K562 (cell line): ENCODE measurements at regions not wholly inside any gene's neighbourhood (a gene's known extent, or its start where the extent isn't known, plus 50 kb on each side); places are given as distances from the start of the nearest gene placed in this dataset.

Experiments
- ATAC-seq: fragments of 200-7000 bp; cut with Tn5 transposase; 3 replicates; pipeline ENCODE4 v1.9.1; 2020; ENCODE audit warnings: moderate library complexity
- BruUV-seq: library from RNA; stranded (reverse); fragments of 400-500 nt; replicated peaks from 2 replicates; lab custom pipeline; 2021; lab: Mats Ljungman, UMichigan
- CTCF ChIA-PET: fragments of 300-600 bp; formaldehyde crosslinking; extraction: SDS; loops from one replicate; lab custom pipeline; 2021; ENCODE audit warnings: low intra/inter-chr PET ratio; lab: Yijun Ruan, JAX
- POLR2A ChIA-PET: fragments of 300-600, 350-650 bp; sonication (Branson Sonifier 250); formaldehyde crosslinking; extraction: SDS; loops from one replicate; lab custom pipeline; 2021; ENCODE audit warnings: antibody characterized with exemption, inconsistent platforms; lab: Yijun Ruan, JAX
- DNase-seq, 4 experiments: peaks; one replicate each; pipeline versions ENCODE4 v3.0.0 to v3.0.0-alpha.2; 2011 to 2018; ENCODE audit warnings: low spot score in 3 of 4, mixed read lengths in 3 of 4; ENCODE audit errors: extremely low read depth in 1 of 4
- FAIRE-seq: peaks from 2 replicates; lab custom pipeline; 2011; peaks lifted over from hg19 to GRCh38; lab: Jason Lieb, UNC
- H2AFZ ChIP-seq: 2 replicates; pipeline ENCODE4 v1.6.0; 2011; ENCODE audit warnings: low read depth, low read length, control low read depth, inconsistent platforms
- H3K27ac ChIP-seq: fragments of 200-600 bp; 3 replicates; pipeline ENCODE4 v1.8.0; 2011; ENCODE audit warnings: low read depth, mild to moderate bottlenecking, control low read depth, inconsistent platforms, low read length, moderate library complexity, mixed read lengths; ENCODE audit errors: extremely low read depth
- H3K27me3 ChIP-seq, 2 experiments: fragments of 300-600 bp in 1 of 2; 2 replicates in 1 of 2; 3 replicates in 1 of 2; pipeline versions ENCODE4 v1.6.0 to v1.8.0; 2011; ENCODE audit warnings: inconsistent platforms in 2 of 2, low read length in 2 of 2, mild to moderate bottlenecking in 1 of 2, mixed read lengths in 1 of 2, moderate library complexity in 1 of 2; ENCODE audit not compliant: control insufficient read depth in 2 of 2, insufficient read depth in 2 of 2
- H3K36me3 ChIP-seq: fragments of 300-600 bp; 3 replicates; pipeline ENCODE4 v1.8.0; 2011; ENCODE audit warnings: mild to moderate bottlenecking, low read length, inconsistent platforms; ENCODE audit not compliant: control insufficient read depth, insufficient read depth
- H3K4me1 ChIP-seq, 2 experiments: fragments of 200-600 bp in 1 of 2; replicated peaks in 1 of 2; 2 replicates in 1 of 2; 3 replicates in 1 of 2; pipeline versions ENCODE4 v1.5.1 to v1.8.0; 2011; ENCODE audit warnings: inconsistent platforms in 2 of 2, low read length in 2 of 2, mild to moderate bottlenecking in 1 of 2, mixed read lengths in 1 of 2, moderate library complexity in 1 of 2; ENCODE audit not compliant: control insufficient read depth in 2 of 2, insufficient read depth in 2 of 2
- H3K4me2 ChIP-seq: 2 replicates; pipeline ENCODE4 v1.6.1; 2011; ENCODE audit warnings: low read length, control low read depth, inconsistent platforms, mixed read lengths; ENCODE audit not compliant: insufficient read depth
- H3K4me3 ChIP-seq: fragments of 200-600 bp; sonication (generic), shearing (Covaris generic); 2 replicates; pipeline ENCODE4 v1.5.1; 2016; ENCODE audit warnings: control low read depth, inconsistent platforms
- H3K79me2 ChIP-seq: fragments of 200-600 bp; 3 replicates; pipeline ENCODE4 v1.8.0; 2011; ENCODE audit warnings: low read length, inconsistent platforms; ENCODE audit not compliant: control insufficient read depth, insufficient read depth
- H3K9ac ChIP-seq, 2 experiments: 2 replicates each; pipeline versions ENCODE4 v1.6.0 to v1.6.1; 2011; ENCODE audit warnings: low read depth in 2 of 2, low read length in 2 of 2, control low read depth in 1 of 2, inconsistent platforms in 1 of 2, mild to moderate bottlenecking in 1 of 2, mixed read lengths in 1 of 2; ENCODE audit not compliant: insufficient read depth in 1 of 2
- H3K9me1 ChIP-seq: one replicate; pipeline ENCODE4 v1.6.0; 2011; ENCODE audit warnings: inconsistent platforms, mild to moderate bottlenecking, low read length, moderate library complexity; ENCODE audit not compliant: control insufficient read depth, insufficient read depth
- H3K9me3 ChIP-seq: replicated peaks from 2 replicates; pipeline ENCODE4 v1.5.1; 2011; ENCODE audit warnings: low read depth, low read length, inconsistent platforms; ENCODE audit not compliant: control insufficient read depth, insufficient read depth
- H4K20me1 ChIP-seq: replicated peaks from 2 replicates; pipeline ENCODE4 v1.6.1; 2011; ENCODE audit warnings: low read length, inconsistent platforms, mixed read lengths; ENCODE audit not compliant: control insufficient read depth, insufficient read depth
- KDM4B ChIP-seq, 2 experiments: fragments of 450-650 bp in 1 of 2; sonication (generic) in 1 of 2; IDR thresholded peaks; 2 replicates each; pipeline ENCODE4 v1.6.1; 2016 to 2017; ENCODE audit warnings: borderline replicate concordance in 2 of 2, antibody characterized with exemption in 1 of 2, low read depth in 1 of 2, mild to moderate bottlenecking in 1 of 2
- KLF13 ChIP-seq: fragments of 450-650 bp; IDR thresholded peaks from 2 replicates; pipeline ENCODE4 v1.6.1; 2016; ENCODE audit warnings: missing genetic modification characterization, low read depth, mild to moderate bottlenecking, missing compliant biosample characterization, moderate library complexity, borderline replicate concordance
- MAFK ChIP-seq: IDR thresholded peaks from 2 replicates; pipeline ENCODE4 v1.6.1; 2011; ENCODE audit warnings: low read length, improper control_type of control experiment
- POLR2AphosphoS2 ChIP-seq: IDR thresholded peaks from 2 replicates; pipeline ENCODE4 v1.6.1; 2012; ENCODE audit warnings: low read length, improper control_type of control experiment
- SMAD2 ChIP-seq: fragments of 150-350 bp; IDR thresholded peaks from 2 replicates; pipeline ENCODE4 v1.6.1; 2014; ENCODE audit warnings: low read depth, mild to moderate bottlenecking, low read length
- SMAD3 ChIP-seq: fragments of 450-650 bp; formaldehyde crosslinking; conservative IDR thresholded peaks from 2 replicates; pipeline ENCODE4 v1.4.0; 2020; ENCODE audit warnings: mild to moderate bottlenecking
- ZEB2 ChIP-seq: fragments of 450-650 bp; IDR thresholded peaks from 2 replicates; pipeline ENCODE4 v1.6.1; 2016
- ZNF253 ChIP-seq: fragments of 250-450 bp; sonication (Bioruptor Pico); conservative IDR thresholded peaks from 2 replicates; pipeline ENCODE4 v1.6.1; 2021; ENCODE audit warnings: mild to moderate bottlenecking
- ZNF655 ChIP-seq: fragments of 250-450 bp; sonication (Bioruptor Pico); IDR thresholded peaks from 2 replicates; pipeline ENCODE4 v1.5.0; 2021
- WGBS: fragments of 100-300 bp; shearing (Covaris generic); methylation state at CpG from one replicate; pipeline ENCODE4 v1.1.6; 2016; ENCODE audit warnings: low coverage, mixed read lengths; ENCODE audit not compliant: insufficient coverage; ENCODE audit errors: missing lambda C conversion rate; 5-methylcytosine and 5-hydroxymethylcytosine counted together
- in situ Hi-C: fragments of 300-500 bp; cut with MboI; formaldehyde crosslinking; loops from 4 replicates; pipeline ENCODE4 v1.15.0; 2018; ENCODE audit warnings: inconsistent platforms, mixed read lengths
- intact Hi-C: fragments of 100-400 bp; cut with micrococcal nuclease; formaldehyde crosslinking; loops from 2 replicates; pipeline ENCODE4 v1.14.2; 2022
- TF ChIP-seq, protein P1 (sequence below), 2 experiments: fragments of 450-650 bp in 1 of 2; sonication (generic) in 1 of 2; formaldehyde crosslinking in 1 of 2; IDR thresholded peaks in 1 of 2; conservative IDR thresholded peaks in 1 of 2; 2 replicates each; pipeline versions ENCODE4 v1.6.1 to v1.8.1; 2016 to 2023; ENCODE audit warnings: mild to moderate bottlenecking in 2 of 2, moderate library complexity in 2 of 2, inconsistent platforms in 1 of 2, missing genetic modification reagents in 1 of 2
- TF ChIP-seq, protein P2 (sequence below): sonication (generic); formaldehyde crosslinking; IDR thresholded peaks from 2 replicates; pipeline ENCODE4 v1.8.1; 2023; ENCODE audit warnings: mild to moderate bottlenecking, missing genetic modification reagents

DNA sequence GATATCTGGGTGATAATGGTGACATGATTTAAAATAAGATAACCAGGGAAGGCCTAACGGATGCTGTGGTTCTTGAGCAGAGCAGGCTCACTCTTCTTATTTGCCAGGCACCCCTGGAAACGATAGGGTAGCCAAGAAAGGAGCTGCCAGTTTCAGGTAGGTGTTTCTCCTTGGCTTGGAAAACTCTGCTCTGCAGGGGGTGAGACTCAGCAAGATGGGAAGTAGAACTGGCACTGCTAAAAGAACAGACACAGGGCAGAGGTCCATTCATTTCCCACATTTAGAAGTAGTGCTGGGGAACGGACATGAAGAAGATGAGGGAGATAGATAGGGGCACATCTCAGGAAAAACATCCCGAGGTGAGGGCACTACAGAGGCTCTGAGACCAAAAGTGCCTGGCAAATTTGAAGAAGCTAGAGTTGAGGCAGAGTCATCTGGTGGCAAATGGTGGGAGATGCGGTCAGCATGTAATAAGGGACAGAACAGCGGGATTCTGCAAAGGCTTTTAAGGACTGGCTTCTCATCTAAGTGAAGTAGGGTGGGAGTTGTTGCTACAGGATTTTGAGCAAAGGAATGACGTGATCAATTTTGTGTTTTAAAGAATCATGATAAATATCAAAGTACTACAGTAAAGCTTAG lies 323.4 kb upstream of the PLSCR5 start:
- Histone ChIP-seq H3K9ac (no peak overlapping the region), H3K36me3 (no peaks in the 10 kb centered on the region), H3K4me2 (no peak overlapping the region), H3K79me2 (no peaks in the 10 kb centered on the region), H3K27ac (no peak overlapping the region), H2AFZ (no peak overlapping the region), H3K4me1 (no peaks in the 10 kb centered on the region), H3K4me3 (no peak overlapping the region), H4K20me1 (no peaks in the 10 kb centered on the region), H3K9me3 (no peaks in the 10 kb centered on the region; the same call in 1 of the 2 replicates), H3K9me1 (no peaks in the 10 kb centered on the region), H3K27me3 (no peaks in the 10 kb centered on the region)
- intact Hi-C loops (no loop called here), in situ Hi-C loops (no loop called here)
- TF ChIP-seq ZNF253 (CRISPR knock-in tag) (no peak), KLF13 (tag) (no peak), POLR2AphosphoS2 (no peak), ZNF655 (no peak), ZEB2 (no peak), SMAD2 (no peak), SMAD3 (CRISPR knock-in tag) (no peak), MAFK (no peak), KDM4B (IDR thresholded peaks at IDR 0.05; ENCODE audit: borderline replicate concordance in 2 of 2, low read depth in 1 of 2) (no peak)
- TF ChIP-seq, protein P1, sequence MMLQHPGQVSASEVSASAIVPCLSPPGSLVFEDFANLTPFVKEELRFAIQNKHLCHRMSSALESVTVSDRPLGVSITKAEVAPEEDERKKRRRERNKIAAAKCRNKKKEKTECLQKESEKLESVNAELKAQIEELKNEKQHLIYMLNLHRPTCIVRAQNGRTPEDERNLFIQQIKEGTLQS (IDR thresholded peaks at IDR 0.05): no peak
- TF ChIP-seq, protein P1 (CRISPR knock-in tag; conservative IDR thresholded peaks at IDR 0.05): no peak
- TF ChIP-seq, protein P2, sequence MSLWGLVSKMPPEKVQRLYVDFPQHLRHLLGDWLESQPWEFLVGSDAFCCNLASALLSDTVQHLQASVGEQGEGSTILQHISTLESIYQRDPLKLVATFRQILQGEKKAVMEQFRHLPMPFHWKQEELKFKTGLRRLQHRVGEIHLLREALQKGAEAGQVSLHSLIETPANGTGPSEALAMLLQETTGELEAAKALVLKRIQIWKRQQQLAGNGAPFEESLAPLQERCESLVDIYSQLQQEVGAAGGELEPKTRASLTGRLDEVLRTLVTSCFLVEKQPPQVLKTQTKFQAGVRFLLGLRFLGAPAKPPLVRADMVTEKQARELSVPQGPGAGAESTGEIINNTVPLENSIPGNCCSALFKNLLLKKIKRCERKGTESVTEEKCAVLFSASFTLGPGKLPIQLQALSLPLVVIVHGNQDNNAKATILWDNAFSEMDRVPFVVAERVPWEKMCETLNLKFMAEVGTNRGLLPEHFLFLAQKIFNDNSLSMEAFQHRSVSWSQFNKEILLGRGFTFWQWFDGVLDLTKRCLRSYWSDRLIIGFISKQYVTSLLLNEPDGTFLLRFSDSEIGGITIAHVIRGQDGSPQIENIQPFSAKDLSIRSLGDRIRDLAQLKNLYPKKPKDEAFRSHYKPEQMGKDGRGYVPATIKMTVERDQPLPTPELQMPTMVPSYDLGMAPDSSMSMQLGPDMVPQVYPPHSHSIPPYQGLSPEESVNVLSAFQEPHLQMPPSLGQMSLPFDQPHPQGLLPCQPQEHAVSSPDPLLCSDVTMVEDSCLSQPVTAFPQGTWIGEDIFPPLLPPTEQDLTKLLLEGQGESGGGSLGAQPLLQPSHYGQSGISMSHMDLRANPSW: no peak
- no peak for ATAC-seq
- WGBS: 0% methylated on average over 7 of the region's 7 CpGs
- ChIA-PET CTCF (no interaction called here), POLR2A (no interaction called here)
- DNase-seq: no peak
- no TSS peak for BruUV-seq
- no peak for FAIRE-seq
